HUES64 (cell line): ENCODE measurements at regions not wholly inside any gene's neighbourhood (a gene's known extent, or its start where the extent isn't known, plus 50 kb on each side); places are given as distances from the start of the nearest gene placed in this dataset.

Source experiments
- H3K27ac ChIP-seq: 2 replicates; pipeline ENCODE4 v1.7.0; 2013; ENCODE audit warnings: low read depth, low read length, inconsistent platforms
- H3K27me3 ChIP-seq: 2 replicates; pipeline ENCODE4 v1.6.1; 2013; ENCODE audit warnings: mild to moderate bottlenecking, low read length; ENCODE audit not compliant: insufficient read depth
- H3K36me3 ChIP-seq: 2 replicates; pipeline ENCODE4 v1.6.1; 2013; ENCODE audit warnings: mild to moderate bottlenecking, low read length; ENCODE audit not compliant: insufficient read depth
- H3K4me1 ChIP-seq: 2 replicates; pipeline ENCODE4 v1.6.1; 2013; ENCODE audit warnings: mild to moderate bottlenecking, low read length, moderate library complexity; ENCODE audit not compliant: insufficient read depth
- H3K4me3 ChIP-seq: 2 replicates; pipeline ENCODE4 v1.5.1; 2013; ENCODE audit warnings: mild to moderate bottlenecking, low read length, moderate library complexity
- H3K9ac ChIP-seq: 2 replicates; pipeline ENCODE4 v1.6.1; 2013; ENCODE audit warnings: mild to moderate bottlenecking, low read depth, low read length
- H3K9me3 ChIP-seq: 2 replicates; pipeline ENCODE4 v1.6.1; 2013; ENCODE audit warnings: low read depth, low read length; ENCODE audit not compliant: insufficient read depth
- WGBS: fragments of 150-250, 120-280 bp; methylation state at CpG from one replicate; pipeline ENCODE4 v1.1.7; 2013; ENCODE audit warnings: missing lambda C conversion rate; 5-methylcytosine and 5-hydroxymethylcytosine counted together

DNA sequence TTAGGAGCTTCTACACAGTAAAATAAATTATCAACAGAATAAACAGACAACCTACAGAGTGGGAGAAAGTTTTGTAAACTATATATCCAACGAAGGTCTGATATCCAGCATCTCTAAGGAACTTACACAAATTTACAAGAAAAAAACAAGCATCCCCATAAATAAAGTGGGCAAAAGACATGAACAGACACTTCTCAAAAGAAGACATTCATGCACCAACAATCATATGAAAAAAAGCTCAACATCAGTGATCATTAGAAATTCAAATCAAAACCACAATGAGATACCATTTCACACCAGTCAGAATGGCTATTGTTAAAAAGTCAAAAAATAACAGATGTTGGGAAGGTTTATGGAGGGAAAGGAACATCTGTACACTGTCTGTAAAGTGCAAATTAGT is 526.4 kb upstream of the CAMK1G start:
- 86% methylated on average over 1 of the region's 1 CpG for WGBS
- Histone ChIP-seq H3K9me3 (no peaks in the 10 kb centered on the region), H3K27ac (no peak overlapping the region), H3K4me1 (peaks cover 6% of the 10 kb centered on the region; the same call in 1 of the 2 replicates), H3K27me3 (no peaks in the 10 kb centered on the region), H3K9ac (no peak overlapping the region), H3K4me3 (no peak overlapping the region), H3K36me3 (no peaks in the 10 kb centered on the region)

DNA sequence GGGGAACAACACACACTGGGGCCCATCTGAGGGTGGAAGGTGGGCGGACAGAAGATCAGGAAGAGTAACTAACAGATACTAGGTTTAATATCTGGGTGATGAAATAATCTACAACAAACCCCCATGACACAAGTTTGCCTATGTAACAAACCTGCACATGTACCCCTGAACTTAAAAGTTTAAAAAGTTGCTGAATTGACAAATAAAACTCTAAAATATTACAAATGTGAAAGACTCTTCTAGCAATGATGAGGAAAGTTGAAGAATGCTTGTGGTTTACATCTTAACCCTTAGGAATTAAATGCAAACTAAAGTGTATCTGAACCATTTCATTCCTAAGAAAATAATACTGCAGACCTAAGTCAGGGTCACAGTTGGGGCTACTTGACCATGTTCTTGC is 525.6 kb upstream of the CAMK1G start:
- H3K4me1 ChIP-seq = peaks cover 6% of the 10 kb centered on the region; the same call in 1 of the 2 replicates
- H3K27ac ChIP-seq = no peak overlapping the region
- no peaks in the 10 kb centered on the region for H3K9me3 ChIP-seq
- WGBS = no CpG with 5 or more reads among the region's 1 CpG
- H3K9ac ChIP-seq = no peak overlapping the region
- H3K4me3 ChIP-seq = no peak overlapping the region
- H3K36me3 ChIP-seq = no peaks in the 10 kb centered on the region
- no peaks in the 10 kb centered on the region for H3K27me3 ChIP-seq

DNA sequence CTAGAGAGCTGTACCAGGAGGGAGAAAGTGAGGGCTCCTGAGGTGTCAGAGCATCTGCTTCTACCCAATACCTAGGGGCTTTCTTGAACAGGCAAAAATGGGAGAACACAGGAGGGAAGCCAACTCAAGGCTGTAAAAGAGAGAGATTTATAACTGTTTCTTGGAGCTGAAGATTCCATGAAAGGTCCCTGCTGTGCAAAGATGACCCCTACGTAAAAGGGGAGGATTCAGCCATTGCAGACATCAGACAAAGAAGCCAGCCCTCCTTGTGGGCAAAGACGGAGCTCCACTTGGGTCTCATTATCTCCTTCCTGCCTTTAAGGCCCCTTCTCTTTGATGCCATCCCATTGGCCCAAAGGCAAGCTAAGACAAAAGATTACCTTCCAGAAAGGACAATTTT is 524.1 kb upstream of the CAMK1G start:
- Histone ChIP-seq H3K27ac (no peak overlapping the region), H3K9me3 (no peaks in the 10 kb centered on the region), H3K9ac (no peak overlapping the region), H3K36me3 (no peaks in the 10 kb centered on the region), H3K4me1 (peaks cover 8% of the 10 kb centered on the region; the same call in 1 of the 2 replicates), H3K4me3 (no peak overlapping the region), H3K27me3 (no peaks in the 10 kb centered on the region)
- WGBS = 63% methylated on average over 2 of the region's 2 CpGs

DNA sequence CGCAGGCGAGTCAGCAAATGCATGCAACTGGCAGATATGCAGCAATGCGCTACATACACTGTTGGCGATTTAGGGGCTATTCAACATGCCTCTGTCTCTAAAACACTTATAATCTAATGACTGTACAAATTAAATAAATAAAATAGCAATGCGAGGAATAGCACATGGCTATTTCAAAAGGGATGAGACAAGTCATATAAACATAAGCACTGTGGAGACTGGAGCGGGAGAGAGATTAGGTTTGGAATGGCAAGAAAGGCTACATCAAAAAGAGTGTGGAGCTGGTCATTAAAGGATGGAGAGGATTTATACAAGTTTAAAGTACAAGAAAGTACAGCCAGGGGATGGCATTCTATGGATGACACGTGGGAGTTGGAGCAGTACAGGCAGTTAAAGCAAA is 523.5 kb upstream of the CAMK1G start:
- Histone ChIP-seq H3K27me3 (no peaks in the 10 kb centered on the region), H3K4me1 (peaks cover 13% of the 10 kb centered on the region), H3K4me3 (no peak overlapping the region), H3K36me3 (no peaks in the 10 kb centered on the region), H3K27ac (no peak overlapping the region), H3K9me3 (no peaks in the 10 kb centered on the region), H3K9ac (no peak overlapping the region)
- WGBS = 93% methylated on average over 7 of the region's 7 CpGs

DNA sequence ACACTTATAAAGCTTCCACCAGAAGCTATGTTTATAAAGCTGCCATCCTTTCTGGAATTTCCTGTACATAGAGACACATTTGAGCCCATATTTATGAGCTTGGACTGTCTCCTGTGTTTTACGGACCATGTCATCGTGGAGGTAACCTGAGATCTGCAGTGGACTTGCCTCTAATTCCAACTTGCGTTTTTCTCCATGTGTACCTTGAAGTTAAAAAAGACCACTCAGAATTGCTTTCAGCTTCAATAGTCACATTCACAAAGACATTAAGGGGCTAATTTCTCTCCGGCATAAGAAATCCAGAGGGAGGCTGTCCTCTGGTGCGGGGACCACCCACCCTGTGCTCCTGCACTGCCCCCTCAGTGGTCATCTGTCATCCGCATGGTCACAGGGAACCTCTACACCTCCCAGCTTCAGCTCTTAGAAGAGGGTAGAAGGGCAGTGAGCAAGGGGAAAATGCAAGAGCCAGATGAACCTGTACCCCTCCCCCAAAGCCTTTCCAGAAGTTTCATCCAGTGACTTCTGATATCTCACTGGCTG is 521.4 kb upstream of the CAMK1G start:
- Histone ChIP-seq H3K4me3 (no peak overlapping the region), H3K27ac (no peak overlapping the region), H3K9me3 (no peaks in the 10 kb centered on the region), H3K36me3 (no peaks in the 10 kb centered on the region), H3K4me1 (peaks cover 15% of the 10 kb centered on the region), H3K27me3 (no peaks in the 10 kb centered on the region), H3K9ac (no peak overlapping the region)
- 81% methylated on average over 6 of the region's 6 CpGs for WGBS

DNA sequence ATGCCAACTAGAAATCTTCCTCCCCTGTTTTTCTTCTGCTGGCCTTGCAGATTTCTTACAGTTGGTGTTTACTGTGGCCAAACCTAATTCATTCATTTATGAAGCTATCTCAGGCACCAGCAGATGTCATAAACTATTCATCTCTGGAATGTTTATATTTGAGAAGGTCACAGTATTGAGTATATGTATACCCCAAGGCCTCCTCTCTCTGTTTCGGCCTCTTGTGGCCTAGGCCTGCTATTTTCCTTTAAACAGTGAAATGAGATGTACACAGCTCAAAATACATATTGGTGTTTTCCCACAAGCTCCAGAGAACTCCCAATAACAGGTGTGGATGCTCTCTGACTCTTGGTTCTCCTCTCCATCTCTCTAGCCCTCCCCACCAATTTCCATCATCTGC is 520.7 kb upstream of the CAMK1G start:
- Histone ChIP-seq H3K9me3 (no peaks in the 10 kb centered on the region), H3K4me3 (no peak overlapping the region), H3K27ac (no peak overlapping the region), H3K4me1 (peaks cover 15% of the 10 kb centered on the region), H3K9ac (no peak overlapping the region), H3K36me3 (no peaks in the 10 kb centered on the region), H3K27me3 (no peaks in the 10 kb centered on the region)
- WGBS = 86% methylated on average over 1 of the region's 1 CpG

DNA sequence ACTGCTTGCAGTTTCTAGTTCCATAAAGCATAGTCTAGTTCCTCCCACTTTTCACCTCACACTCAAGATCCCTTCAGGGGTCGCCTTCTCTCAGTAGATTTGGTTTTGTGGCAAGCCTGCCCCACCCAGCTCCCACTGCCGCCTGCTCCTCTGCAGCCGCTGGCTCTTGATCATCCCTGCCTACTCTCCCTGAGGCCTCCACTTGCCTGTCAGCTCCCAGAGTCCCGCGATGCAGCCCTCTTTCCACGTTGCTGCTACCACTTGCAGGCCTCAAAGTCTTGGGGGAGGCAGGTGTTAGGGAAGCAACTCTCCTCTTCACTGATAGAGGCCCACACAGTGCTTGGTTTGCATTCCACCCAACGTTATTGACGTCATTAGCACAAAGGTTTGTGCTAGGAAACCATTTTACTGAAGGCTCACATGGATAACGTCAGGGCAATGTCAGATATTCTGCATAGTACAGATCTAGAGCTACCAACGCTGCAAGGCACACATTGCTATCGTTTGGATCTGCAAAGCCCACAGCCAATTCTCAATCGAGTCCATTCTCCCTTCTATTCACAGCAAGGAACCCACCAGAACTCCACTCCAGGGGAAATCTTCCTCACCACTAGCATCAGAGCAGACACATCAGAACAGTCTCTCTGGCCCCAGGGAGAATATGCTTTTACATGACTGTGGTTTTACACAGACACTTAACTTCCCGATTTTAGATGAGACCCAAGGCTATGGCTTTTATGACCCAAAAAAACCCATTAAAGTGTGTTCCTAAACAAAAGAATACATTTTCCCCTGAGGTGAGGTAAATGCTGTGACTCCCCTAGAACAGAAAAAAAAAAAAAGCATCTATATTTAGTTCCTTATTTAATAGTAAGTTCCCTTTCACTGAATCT is 519.5 kb upstream of the CAMK1G start:
- Histone ChIP-seq H3K9me3 (no peaks in the 10 kb centered on the region), H3K27me3 (no peaks in the 10 kb centered on the region), H3K4me3 (no peak overlapping the region), H3K27ac (no peak overlapping the region), H3K4me1 (peaks cover 15% of the 10 kb centered on the region), H3K36me3 (no peaks in the 10 kb centered on the region), H3K9ac (no peak overlapping the region)
- WGBS = 73% methylated on average over 13 of the region's 13 CpGs

DNA sequence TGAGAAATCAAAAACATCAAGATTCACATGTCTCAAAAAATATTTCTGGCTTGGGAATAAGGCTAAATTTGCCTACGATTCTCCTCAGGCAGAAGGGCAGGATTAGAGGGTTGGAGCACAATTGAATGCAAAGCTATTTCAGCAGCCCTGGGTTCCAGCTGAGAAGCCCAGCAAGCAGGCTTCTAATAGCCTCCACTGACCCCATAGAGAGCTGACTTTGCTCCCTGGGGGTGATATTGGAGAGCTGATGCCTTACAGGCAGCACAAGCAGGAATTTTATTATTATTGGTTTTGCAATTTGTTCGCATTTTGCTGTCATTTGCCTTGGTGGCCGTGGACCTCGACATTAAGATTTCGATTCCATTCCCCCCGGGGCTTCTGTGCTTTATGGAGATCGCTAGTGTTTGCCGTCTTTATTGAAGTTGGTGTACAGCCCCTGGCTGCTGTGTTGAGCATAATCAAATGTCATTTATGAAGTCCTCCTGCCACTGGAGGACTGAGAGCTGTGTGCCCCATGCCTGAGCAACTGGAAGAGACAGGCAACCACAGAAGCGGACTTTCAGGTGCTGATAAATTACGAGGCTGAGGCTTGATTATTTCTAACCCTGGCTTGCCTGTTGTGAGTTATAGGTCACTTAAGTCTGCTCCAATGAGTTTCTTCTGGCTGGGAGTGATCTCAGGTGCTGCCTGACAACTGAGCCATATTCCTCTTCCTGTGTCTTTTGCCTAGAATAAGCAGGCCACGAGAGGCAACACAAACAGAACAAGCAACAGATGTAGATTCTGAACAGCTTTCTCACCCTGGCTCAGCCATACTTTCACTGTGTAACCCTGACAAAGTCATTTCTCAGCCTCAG is 518.4 kb upstream of the CAMK1G start:
- peaks cover 9% of the 10 kb centered on the region for H3K4me1 ChIP-seq
- H3K27me3 ChIP-seq = no peaks in the 10 kb centered on the region
- no peak overlapping the region for H3K27ac ChIP-seq
- no peak overlapping the region for H3K4me3 ChIP-seq
- no peaks in the 10 kb centered on the region for H3K36me3 ChIP-seq
- H3K9ac ChIP-seq = no peak overlapping the region
- no peaks in the 10 kb centered on the region for H3K9me3 ChIP-seq
- 73% methylated on average over 11 of the region's 11 CpGs for WGBS

DNA sequence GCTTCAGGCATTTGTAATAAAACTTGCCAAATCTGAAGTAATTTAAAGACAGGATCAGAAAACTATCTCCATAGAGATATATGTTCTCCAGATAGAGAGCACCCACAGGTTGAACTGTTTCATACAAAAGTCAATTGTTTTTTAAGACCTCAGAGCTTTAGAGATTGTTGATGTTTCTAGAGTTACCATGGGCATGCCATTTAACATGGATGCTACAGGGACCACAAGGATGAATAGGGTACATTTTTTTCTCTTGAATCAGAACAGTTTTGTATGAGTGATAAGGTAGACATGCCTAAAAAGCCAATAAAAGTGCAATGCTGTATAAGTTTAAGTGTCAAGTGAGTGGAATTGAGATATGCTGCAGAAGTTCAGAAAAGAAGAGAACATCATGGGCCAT is 511.0 kb upstream of the CAMK1G start:
- Histone ChIP-seq H3K9me3 (no peaks in the 10 kb centered on the region), H3K36me3 (no peaks in the 10 kb centered on the region), H3K4me1 (no peaks in the 10 kb centered on the region), H3K27ac (no peak overlapping the region), H3K4me3 (no peak overlapping the region), H3K9ac (no peak overlapping the region), H3K27me3 (no peaks in the 10 kb centered on the region)

DNA sequence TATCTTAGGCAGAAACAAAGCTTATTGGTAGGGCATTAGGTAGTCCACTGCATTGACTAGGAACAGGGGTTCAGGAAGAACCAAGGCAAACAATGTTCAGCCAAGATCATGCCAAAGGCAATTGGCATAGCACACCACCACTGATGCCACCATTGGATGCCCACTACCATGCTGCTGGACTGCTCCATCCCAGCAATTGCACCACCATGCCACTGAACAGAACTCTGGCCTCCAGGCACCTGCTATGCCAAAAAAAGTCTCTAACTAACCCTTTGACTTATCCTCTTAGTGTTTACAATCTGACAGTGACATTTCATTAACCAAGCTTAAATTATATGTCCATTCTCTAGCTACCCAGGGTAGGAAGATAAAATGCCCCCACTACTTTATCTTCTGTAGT is 509.6 kb upstream of the CAMK1G start:
- no peak overlapping the region for H3K27ac ChIP-seq
- no peaks in the 10 kb centered on the region for H3K4me1 ChIP-seq
- H3K9me3 ChIP-seq = no peaks in the 10 kb centered on the region
- H3K4me3 ChIP-seq = no peak overlapping the region
- H3K36me3 ChIP-seq = no peaks in the 10 kb centered on the region
- no peaks in the 10 kb centered on the region for H3K27me3 ChIP-seq
- no peak overlapping the region for H3K9ac ChIP-seq

DNA sequence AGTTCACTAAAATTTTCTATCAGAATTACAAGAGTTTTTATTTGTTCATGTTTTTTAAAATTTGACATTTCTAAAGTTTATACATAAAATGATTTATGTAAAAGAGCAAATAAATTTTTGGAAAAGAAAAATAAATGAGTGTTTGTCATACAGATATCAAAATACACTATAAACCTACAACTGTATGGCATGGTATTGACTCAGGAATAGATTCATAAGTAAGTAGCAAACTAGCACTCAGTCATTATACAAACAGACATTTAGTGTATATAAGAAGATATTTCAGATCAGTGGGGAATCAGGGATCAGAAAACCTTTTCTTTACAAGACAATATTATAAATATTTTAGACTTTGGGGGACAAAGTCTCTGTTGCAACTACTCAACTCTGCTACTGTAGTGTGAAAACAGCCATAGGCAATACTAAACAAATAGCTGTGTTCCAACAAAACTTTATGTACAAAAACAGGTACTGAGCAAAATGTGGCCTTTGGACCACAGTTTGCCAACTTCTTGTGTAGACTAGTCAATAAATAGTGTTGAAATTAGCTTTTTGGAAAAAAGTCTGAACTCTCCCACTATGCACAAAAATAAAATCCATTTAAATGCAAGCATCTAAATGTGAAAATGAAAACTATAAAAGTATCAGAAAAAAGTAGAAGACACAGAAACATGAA is 508.8 kb upstream of the CAMK1G start:
- Histone ChIP-seq H3K36me3 (no peaks in the 10 kb centered on the region), H3K4me1 (no peaks in the 10 kb centered on the region), H3K27ac (no peak overlapping the region), H3K9me3 (no peaks in the 10 kb centered on the region), H3K4me3 (no peak overlapping the region), H3K9ac (no peak overlapping the region), H3K27me3 (no peaks in the 10 kb centered on the region)
